Endothelial cell (in vitro differentiated cells): ENCODE measurements at regions not wholly inside any gene's neighbourhood (a gene's known extent, or its start where the extent isn't known, plus 50 kb on each side); places are given as distances from the start of the nearest gene placed in this dataset.

ENCODE experiments used
- DNase-seq: peaks from one replicate; pipeline ENCODE4 v3.0.0; 2021; ENCODE audit warnings: low spot score
- H3K27ac Mint-ChIP-seq: one replicate; pipeline ENCODE4 v1.8.0; 2021; ENCODE audit warnings: mixed read lengths, inconsistent platforms; ENCODE audit not compliant: unreplicated experiment
- H3K27me3 Mint-ChIP-seq: one replicate; pipeline ENCODE4 v1.8.0; 2021; ENCODE audit warnings: mild to moderate bottlenecking, moderate library complexity, mixed read lengths, inconsistent platforms; ENCODE audit not compliant: unreplicated experiment
- H3K36me3 Mint-ChIP-seq: one replicate; pipeline ENCODE4 v1.8.0; 2021; ENCODE audit warnings: mild to moderate bottlenecking, low read depth, mixed read lengths, inconsistent platforms; ENCODE audit not compliant: unreplicated experiment
- H3K4me1 Mint-ChIP-seq: one replicate; pipeline ENCODE4 v1.8.0; 2021; ENCODE audit warnings: mild to moderate bottlenecking, mixed read lengths, inconsistent platforms; ENCODE audit not compliant: unreplicated experiment
- H3K4me3 Mint-ChIP-seq: one replicate; pipeline ENCODE4 v1.8.0; 2021; ENCODE audit warnings: mild to moderate bottlenecking, mixed read lengths, inconsistent platforms; ENCODE audit not compliant: unreplicated experiment
- H3K9me3 Mint-ChIP-seq: one replicate; pipeline ENCODE4 v1.8.0; 2021; ENCODE audit warnings: mixed read lengths, inconsistent platforms; ENCODE audit not compliant: unreplicated experiment
- TF ChIP-seq, protein P1 (sequence below): fragments of 200-600 bp; sonication (generic); IDR thresholded peaks from one replicate; pipeline ENCODE4 v1.5.0; 2021; ENCODE audit warnings: antibody characterized with exemption; ENCODE audit not compliant: unreplicated experiment

DNA sequence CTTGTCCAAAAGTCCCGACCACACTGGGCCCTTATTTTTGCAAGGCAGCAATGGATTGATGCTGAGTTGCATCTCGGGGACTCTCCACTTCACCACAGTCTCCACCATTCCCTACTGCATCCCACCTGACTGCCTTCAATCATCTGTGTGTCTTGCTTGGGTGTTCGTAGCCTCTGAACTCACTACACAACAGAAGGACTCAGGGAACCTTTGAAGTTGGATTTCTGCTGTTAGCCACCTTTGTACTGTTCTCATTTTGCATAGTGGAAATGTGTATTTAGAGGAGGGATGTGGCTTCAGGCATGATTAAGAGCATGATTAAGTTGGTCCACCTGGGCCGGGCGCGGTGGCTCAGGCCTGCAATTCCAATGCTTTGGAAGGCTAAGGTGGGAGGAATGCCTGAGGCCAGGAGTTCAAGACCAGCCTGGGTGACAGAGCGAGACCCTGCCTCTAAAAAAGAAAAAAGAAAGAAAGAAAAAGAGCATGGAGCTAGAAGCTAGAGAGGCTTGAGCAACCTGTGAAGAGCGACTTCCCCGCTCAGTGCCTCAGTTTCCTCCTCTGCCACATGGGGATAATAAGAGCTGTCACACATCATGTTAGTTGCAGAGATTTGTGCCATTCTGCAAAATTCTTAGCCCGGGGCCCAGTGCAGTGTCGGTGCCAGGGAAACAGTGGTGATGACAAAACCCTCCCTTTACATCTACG is 121.3 kb upstream of the PTPN1 start:
- Mint-ChIP-seq H3K27ac (no peak overlapping the region), H3K9me3 (no peaks in the 10 kb centered on the region), H3K4me3 (no peak overlapping the region), H3K36me3 (no peaks in the 10 kb centered on the region), H3K4me1 (peaks cover 35% of the 10 kb centered on the region), H3K27me3 (peaks cover 9% of the 10 kb centered on the region)
- no peak for DNase-seq
- TF ChIP-seq, protein P1, sequence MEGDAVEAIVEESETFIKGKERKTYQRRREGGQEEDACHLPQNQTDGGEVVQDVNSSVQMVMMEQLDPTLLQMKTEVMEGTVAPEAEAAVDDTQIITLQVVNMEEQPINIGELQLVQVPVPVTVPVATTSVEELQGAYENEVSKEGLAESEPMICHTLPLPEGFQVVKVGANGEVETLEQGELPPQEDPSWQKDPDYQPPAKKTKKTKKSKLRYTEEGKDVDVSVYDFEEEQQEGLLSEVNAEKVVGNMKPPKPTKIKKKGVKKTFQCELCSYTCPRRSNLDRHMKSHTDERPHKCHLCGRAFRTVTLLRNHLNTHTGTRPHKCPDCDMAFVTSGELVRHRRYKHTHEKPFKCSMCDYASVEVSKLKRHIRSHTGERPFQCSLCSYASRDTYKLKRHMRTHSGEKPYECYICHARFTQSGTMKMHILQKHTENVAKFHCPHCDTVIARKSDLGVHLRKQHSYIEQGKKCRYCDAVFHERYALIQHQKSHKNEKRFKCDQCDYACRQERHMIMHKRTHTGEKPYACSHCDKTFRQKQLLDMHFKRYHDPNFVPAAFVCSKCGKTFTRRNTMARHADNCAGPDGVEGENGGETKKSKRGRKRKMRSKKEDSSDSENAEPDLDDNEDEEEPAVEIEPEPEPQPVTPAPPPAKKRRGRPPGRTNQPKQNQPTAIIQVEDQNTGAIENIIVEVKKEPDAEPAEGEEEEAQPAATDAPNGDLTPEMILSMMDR = no peak

DNA sequence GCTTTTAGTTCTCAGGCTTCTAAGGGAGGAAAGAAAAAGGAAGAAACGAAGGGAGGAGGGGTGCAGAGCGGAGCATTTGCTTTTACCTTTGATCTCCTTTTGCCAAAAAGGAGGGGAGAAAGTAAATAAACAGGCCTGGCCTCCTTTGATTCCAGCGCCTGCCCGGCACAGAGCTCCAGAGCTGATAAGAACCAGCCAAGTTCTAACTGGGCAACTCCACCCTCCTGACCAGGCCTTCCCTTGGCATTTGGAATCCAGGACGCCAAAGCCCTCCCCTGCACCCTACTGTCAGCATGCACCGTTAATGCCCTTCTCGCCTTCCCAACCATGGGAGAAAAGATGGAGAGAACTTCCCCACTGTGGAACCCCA is 120.8 kb upstream of the PTPN1 start:
- Mint-ChIP-seq H3K9me3 (no peaks in the 10 kb centered on the region), H3K27me3 (peaks cover 9% of the 10 kb centered on the region), H3K4me3 (no peak overlapping the region), H3K36me3 (no peaks in the 10 kb centered on the region), H3K4me1 (peaks cover 35% of the 10 kb centered on the region), H3K27ac (no peak overlapping the region)
- TF ChIP-seq, protein P1 = no peak
- DNase-seq = no peak

DNA sequence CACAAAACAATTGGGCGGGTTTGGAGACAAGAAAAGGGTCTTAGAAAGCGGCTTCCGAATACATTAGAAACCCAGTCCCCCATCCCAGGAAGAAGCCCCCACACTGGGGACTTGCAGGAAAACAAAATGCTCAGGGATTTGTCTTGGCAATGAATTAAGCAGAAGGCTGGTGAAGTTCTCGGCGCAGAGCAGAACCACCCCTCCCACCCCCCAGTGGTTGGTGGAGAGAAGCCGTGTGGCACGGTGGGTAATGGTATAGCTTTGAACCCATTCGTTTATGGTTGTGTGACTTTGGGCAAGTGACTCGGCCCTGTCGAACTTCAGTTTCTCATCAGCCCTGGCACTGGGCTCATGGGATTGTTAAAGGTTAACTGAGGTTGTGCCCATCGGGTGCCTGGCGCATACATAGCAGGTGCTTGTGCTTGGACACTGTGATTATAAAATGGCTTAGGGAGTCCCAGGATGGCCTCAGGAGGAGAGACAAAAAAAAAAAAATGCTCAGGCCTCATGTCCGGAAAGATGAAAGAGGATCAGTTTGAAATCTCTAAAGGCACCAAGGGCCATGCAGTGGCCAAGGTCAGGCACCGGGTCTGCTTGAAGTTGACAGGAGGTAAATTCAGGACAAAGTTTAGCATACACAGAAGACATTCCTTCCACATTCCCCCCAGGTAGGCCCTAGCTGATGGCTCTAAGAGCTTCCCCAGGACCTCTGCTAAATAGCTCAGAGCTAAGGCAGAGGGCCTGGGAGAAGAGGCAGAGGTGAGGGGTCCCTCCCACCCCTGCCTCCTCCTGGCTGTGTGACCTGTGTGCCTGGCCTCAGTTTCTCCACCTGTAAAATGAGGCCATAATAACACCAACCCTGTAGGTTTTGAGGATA is 120.1 kb upstream of the PTPN1 start:
- H3K27ac Mint-ChIP-seq = no peak overlapping the region
- H3K36me3 Mint-ChIP-seq = no peaks in the 10 kb centered on the region
- peaks cover 10% of the 10 kb centered on the region for H3K27me3 Mint-ChIP-seq
- peaks cover 35% of the 10 kb centered on the region for H3K4me1 Mint-ChIP-seq
- TF ChIP-seq, protein P1 = no peak
- H3K4me3 Mint-ChIP-seq = no peak overlapping the region
- DNase-seq = no peak
- H3K9me3 Mint-ChIP-seq = no peaks in the 10 kb centered on the region

DNA sequence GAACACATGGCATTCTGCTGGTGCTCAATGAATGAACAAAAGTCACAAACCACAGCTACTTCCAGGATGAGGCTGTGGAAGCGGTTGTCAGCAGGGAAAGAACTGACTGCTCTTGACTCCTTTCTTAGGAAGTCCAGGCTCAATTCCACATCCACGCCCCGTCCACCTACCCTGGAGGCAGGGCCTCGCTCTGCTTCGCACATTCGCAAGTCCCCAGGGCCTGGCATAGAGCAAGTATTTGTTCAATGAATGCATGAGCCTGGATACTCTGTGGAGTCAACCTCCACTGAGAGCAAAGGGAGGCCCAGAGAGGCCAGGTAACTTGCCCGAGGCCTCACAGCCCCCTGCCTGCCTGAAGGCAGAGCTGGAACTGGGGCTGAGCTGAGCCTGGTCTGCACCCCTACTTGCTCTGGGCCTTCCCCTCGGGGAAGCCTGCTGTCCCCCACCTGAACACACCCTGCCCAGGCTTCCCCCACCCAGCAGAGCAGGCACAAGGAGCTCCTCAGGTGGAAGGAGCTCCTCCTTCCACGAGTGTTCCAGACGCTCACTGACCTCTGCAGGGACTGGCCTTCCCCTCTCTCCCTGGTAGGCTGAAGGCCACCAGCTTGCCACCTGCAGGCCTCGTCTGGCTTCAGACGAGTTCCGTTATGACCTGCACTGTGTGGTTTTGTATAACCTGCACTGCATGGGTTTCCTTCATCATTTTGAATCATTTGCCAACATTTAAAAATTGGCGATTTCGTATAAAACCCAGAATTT is 119.3 kb upstream of the PTPN1 start:
- DNase-seq = no peak
- no peak overlapping the region for H3K27ac Mint-ChIP-seq
- H3K9me3 Mint-ChIP-seq = no peaks in the 10 kb centered on the region
- H3K4me1 Mint-ChIP-seq = peaks cover 27% of the 10 kb centered on the region
- H3K36me3 Mint-ChIP-seq = no peaks in the 10 kb centered on the region
- peaks cover 9% of the 10 kb centered on the region for H3K27me3 Mint-ChIP-seq
- no peak overlapping the region for H3K4me3 Mint-ChIP-seq
- TF ChIP-seq, protein P1 = no peak
